GM12865 (cell line): ENCODE measurements at regions not wholly inside any gene's neighbourhood (a gene's known extent, or its start where the extent isn't known, plus 50 kb on each side); places are given as distances from the start of the nearest gene placed in this dataset.

Experiments
- DNase-seq: peaks from one replicate; pipeline ENCODE4 v3.0.0; 2010; ENCODE audit warnings: low read depth
- H3K4me3 ChIP-seq: 2 replicates; pipeline ENCODE4 v1.5.1; 2011; ENCODE audit warnings: mild to moderate bottlenecking, low read depth, low read length, control low read depth
- CTCF ChIP-seq: IDR thresholded peaks from 2 replicates; pipeline ENCODE4 v1.5.1; 2011; ENCODE audit warnings: low read length, control low read depth, low read depth, inconsistent platforms; ENCODE audit not compliant: insufficient read depth; ENCODE audit errors: missing control alignments

- TF ChIP-seq CTCF, result no peak
- H3K4me3 ChIP-seq, result no peak overlapping the region
- DNase-seq, result no peak
Observed at GRCh38 chr13:106318941-106319411, 216.5 kb downstream of the EFNB2 start.

- H3K4me3 ChIP-seq, result no peak overlapping the region
- TF ChIP-seq CTCF, result no peak
- no peak for DNase-seq
Observed at GRCh38 chr13:106314417-106314816, 221.0 kb downstream of the EFNB2 start.

GRCh38 chr13:106311004-106311403 lies 224.5 kb downstream of the EFNB2 start:
- no peak overlapping the region for H3K4me3 ChIP-seq
- TF ChIP-seq CTCF, result no peak
- no peak for DNase-seq

- TF ChIP-seq CTCF, result no peak
- DNase-seq, result no peak
- no peak overlapping the region for H3K4me3 ChIP-seq
Observed at GRCh38 chr13:106310291-106310865, 225.1 kb downstream of the EFNB2 start.

DNA sequence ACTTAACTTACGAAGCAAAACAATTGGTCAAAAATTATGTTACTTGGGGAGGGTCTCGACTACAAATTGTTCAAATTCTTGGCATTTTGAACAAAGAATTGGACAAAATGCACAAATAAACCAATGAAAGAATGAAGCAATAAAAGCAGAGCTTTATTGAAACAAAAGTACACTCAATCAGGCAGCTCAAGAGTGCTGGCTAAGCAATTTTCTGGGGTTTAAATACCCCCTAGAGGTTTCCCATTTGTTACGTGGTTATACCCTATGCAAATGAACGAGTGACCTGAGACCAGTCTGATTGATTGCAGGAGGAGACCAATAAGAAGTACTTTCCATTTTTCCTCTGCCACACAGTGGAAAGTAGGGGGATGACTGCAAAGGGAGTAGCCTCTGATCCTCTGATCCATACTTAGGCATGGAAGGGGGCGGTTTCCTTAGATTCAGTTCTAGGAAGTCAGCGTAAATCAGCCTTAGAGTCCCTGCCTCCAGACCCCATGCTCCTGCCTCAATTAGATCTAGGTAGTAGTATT lies 228.6 kb downstream of the EFNB2 start:
- H3K4me3 ChIP-seq, result no peak overlapping the region
- no peak for TF ChIP-seq CTCF
- no peak for DNase-seq

- no peak for TF ChIP-seq CTCF
- no peak for DNase-seq
- H3K4me3 ChIP-seq, result no peak overlapping the region
Observed at GRCh38 chr13:106302843-106303242, 232.6 kb downstream of the EFNB2 start.

DNA sequence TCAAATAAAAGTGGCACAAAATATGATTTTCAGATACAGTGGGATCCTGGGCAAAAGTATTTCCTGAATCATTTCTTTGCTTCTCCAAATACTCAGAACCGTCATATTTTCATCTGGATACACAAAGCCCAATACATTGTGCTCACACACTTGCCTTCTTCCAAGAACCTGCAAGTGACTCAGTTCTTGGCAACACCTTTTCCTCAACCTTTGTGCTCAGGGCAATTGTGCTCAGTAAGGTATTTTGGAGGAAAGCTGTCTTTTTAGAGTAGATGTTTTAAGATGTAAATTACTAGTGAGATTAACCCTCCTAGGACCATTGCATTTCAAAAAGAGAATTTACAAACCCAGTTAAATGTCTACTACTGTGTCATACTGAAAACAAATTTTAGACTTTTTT lies 233.5 kb downstream of the EFNB2 start:
- TF ChIP-seq CTCF, result no peak
- no peak for DNase-seq

More for the DNA sequence above, 233.5 kb downstream of the EFNB2 start:
- no peak overlapping the region for H3K4me3 ChIP-seq
